Central memory CD4-positive, alpha-beta T cell (primary cell): ENCODE measurements at regions not wholly inside any gene's neighbourhood (a gene's known extent, or its start where the extent isn't known, plus 50 kb on each side); places are given as distances from the start of the nearest gene placed in this dataset.
A peak's percentile ranks its signal among the peaks of the same experiment; 100 is the strongest.

Experiments
- DNase-seq: peaks from one replicate; pipeline ENCODE4 v3.0.0; 2022

DNA sequence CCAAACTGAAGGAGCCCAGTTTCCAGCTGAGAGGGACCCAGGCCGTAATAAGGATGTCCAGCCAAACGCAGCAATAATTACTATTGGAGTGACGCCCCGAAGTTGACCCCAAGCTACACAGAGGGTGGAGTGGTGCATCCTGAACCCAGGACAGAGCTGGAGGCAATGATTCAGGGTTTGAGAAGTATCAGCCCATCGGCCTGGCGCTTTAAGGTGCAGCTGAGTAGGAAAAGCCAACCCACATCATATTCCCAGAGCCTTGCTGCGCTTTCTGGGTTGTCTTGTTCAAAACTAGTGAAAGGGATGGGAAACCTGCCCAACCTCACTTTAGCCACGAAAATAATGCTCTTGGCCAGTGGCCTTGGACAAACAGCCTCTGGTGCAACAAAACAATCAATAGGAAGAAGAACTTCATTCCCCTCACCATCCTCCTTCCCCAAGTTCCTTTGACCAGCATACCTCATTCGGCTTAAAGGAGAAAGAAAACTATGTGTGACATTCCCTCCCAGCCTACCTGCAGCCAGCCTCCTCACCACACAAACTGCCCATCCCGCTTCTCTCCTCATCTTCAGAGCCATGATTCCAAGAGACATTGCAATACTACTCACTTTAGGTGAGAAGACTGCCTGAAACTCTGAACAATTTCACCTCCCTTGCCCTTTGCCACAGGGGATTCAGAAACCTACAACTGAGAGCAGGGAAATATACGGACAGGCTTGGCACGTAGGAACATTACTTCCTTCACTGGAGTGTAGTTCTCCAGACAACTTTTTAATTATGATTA, 217.2 kb upstream of the MKLN1 start:
- no peak for DNase-seq

DNA sequence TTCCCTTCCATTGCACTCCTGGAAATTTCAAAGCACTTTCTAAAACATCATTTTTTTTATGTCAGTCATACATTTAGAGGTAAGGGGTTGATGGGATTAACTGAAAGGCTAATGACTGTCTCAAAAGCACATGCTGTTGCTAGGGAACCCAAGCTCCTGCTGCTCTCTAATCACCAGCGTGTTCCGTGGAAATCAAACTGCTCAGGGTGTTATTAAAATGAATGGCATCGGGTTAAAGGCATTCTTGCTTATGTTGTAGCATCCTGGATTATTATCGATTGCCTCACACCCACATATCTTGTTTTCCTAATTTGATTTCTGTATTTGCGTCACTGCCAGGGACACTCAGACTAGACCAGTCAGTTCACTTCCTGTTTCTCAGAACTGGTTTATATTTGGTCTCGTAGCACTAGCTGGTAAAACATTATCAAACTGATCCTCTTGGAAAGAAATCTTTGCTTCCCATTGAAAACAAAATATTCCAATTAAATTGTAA, 216.5 kb upstream of the MKLN1 start:
- peak; percentile 63 for DNase-seq

DNA sequence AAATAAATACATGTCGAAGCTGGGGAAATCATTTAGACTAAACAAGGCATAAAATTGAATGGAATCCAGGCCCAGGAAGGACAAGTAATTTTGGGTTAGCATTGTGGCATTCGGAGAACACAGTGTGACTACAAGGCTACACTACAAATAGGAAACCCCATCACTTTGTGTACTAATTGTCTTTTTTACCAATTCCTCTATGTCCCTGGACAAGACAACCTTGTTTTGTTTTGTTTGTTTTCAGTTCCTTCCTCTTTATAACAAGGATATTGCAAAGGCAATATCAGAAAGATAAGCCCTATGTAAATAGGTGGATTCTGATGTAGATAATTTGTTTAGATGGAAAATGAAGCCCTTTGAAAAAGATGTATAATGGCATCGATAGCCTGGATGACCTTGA, 215.9 kb upstream of the MKLN1 start:
- no peak for DNase-seq

DNA sequence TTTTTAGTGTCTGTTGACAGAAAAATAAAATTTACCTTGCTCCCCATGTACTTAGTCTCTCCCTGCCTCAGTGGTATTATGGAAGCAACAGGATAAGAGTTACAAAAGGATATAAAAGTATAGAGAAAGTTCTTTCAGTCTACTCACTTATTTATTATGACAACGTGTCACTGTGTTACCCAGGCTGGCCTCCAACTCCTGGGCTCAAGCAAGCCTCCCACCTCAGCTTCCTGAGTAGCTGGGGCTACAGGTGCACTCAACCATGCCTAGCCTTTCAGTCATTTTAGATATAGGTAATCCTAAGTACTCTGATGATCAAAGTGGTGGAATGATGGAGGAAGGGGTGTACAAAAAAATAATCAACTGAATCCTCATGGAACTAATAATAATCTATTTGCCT, 215.2 kb upstream of the MKLN1 start:
- DNase-seq: no peak

DNA sequence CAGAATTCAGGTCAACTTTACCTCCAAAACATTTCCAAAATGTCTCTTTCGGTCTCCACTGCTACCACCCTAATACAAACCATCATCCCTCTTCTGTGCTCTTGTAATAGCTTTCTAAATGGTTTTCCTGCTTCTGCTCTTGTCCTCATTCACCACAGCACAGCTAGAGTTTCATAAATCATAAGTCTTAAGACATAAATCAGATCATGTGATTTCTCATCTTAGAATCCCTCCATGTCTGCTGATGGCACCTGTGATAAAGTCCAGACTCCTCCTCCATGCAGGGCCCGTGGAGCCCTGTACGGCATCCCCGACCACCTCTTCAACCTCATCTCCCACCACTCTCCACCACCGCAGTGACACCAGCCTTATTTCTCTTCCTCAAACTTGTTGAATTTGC, 212.3 kb upstream of the MKLN1 start:
- DNase-seq: no peak

DNA sequence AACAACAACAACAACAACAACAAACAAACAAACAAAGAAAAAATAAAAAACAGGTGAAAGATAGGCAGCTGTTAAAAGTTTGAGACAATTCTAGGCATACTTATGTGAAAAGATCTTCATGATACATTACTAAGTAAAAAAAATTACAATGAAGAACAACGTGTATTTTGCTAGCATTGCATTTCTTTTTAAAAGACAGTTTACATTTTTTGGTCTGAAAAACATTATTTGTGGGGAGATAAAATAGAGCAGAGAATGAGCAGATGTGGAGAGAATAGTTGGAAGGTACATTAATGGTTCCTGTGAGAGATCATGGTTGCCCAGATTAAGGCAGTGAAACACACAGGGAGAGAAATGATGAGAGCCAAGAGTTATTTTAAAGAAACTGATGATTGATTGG, 210.2 kb upstream of the MKLN1 start:
- DNase-seq: no peak

- no peak for DNase-seq
Measured at GRCh38 chr7:131119381-131119780, 208.3 kb upstream of the MKLN1 start.

- DNase-seq: no peak
Measured at GRCh38 chr7:131122394-131122793, 205.3 kb upstream of the MKLN1 start.

DNA sequence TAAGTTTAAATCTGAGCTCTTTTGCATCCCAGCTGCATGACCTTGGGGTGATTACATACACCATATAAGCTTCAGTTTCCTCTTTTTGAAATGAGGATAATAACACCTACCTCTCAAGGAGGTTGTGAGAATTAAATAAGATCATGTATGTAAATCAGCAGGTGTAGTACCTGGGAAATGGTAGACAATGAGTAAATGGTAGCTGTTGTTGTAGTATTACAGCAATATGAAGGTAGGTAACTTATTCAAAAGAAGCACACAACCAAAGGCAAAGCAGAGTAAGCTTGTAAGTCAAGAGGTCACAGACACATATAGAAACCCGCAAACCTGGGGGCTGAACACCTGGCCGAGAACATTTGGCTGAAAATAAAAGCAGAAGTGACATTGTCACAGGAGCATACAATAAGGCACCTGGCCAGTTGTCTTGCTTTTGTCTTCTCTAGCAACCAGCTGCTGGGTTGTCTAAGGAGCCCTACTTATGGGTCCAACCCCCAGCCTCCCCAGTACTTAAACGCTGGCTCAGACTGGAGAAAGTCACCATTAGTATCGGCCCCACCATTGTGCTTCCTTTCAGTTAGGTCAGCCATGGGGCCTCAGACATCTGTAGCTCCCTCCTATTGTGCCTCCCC, 203.6 kb upstream of the MKLN1 start:
- no peak for DNase-seq

GRCh38 chr7:131124867-131125266, 202.8 kb upstream of the MKLN1 start:
- no peak for DNase-seq

- DNase-seq: no peak
Measured at GRCh38 chr7:131130324-131130723, 197.4 kb upstream of the MKLN1 start.

- DNase-seq: no peak
Measured at GRCh38 chr7:131131012-131131745, 196.5 kb upstream of the MKLN1 start.

GRCh38 chr7:131131746-131132431, 195.8 kb upstream of the MKLN1 start:
- no peak for DNase-seq

DNA sequence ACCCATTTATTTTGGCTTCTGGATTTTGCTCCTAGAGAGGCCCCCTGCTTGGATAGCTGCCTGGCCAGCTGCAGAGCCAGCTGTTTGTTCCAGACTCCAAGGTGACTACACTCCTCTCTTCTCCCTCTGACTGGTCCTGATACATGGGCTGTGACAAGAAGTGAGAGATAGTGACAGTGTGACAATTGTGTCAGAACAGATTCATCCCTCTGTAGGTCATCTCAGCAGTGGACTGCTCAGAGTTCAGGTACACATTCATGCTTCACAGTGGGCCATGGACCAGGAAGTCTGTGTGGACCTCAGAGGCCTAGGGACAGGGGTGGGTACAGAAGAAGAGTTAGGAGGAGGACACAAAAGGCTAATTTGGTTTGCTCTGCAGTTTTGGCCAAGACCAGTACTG, 188.2 kb upstream of the MKLN1 start:
- no peak for DNase-seq

DNA sequence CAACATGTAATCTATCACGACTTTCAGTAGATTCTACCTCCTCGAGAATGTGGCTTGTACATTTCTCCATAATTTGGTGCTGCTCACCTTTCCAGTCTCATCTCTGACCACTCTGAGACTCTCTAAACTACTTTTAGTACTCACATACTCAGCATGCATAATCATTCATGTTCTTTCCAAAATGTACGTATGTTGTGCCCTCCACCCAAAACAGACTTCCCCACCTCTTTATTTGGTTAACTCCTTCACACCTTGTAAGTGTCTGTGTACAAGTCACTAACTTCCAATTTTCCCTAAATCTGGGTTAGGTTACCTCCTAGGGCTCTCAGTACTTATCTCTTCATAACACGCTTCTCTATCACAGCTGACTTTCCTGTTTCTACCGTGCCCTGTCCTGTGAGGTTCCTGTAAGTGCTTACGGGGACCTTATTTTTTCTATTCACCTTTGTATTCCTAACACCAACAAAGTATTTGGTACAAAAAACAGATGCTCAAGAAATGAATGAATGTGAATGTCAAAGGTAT, 186.2 kb upstream of the MKLN1 start:
- no peak for DNase-seq

- DNase-seq: no peak
Measured at GRCh38 chr7:131143869-131144268, 183.8 kb upstream of the MKLN1 start.

DNA sequence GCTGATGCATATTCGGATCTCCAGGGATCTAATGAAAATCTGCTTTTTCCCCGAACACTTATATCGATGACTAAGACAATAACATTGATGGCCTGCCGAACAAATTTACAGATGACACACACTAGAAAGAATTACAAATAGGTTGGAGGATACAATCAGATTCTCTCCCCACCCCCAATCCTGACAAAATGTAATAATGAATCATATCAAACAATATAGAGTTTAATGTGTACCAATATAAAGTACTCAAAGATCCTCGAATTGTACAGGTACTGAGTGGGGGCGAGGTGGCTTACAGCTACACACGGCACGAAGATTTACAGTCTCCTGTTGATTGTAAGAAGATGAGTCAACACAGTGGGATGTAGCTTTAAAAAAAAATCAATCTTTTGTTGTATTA, 182.7 kb upstream of the MKLN1 start:
- no peak for DNase-seq

DNA sequence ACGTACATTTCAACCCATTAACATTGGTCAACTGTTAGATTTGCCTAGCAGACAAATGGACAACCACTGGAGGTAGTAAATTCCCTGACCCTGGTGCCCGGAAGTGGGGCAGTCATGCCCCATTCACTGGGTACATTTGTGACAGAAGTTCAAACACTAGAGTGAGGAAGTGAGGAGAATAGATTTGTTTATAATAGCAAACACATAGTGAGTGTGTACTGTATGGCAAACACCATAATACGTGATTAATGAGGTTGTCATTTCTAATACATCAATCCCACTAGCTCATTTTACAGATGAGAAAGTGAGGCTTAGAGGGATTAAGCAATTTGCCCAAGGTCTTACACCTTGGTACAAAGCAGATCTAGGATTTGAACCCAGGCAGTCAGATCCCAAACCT, 181.9 kb upstream of the MKLN1 start:
- DNase-seq: no peak

GRCh38 chr7:131147604-131148003, 180.1 kb upstream of the MKLN1 start:
- DNase-seq: no peak

GRCh38 chr7:131148258-131148657, 179.4 kb upstream of the MKLN1 start:
- DNase-seq: no peak

DNA sequence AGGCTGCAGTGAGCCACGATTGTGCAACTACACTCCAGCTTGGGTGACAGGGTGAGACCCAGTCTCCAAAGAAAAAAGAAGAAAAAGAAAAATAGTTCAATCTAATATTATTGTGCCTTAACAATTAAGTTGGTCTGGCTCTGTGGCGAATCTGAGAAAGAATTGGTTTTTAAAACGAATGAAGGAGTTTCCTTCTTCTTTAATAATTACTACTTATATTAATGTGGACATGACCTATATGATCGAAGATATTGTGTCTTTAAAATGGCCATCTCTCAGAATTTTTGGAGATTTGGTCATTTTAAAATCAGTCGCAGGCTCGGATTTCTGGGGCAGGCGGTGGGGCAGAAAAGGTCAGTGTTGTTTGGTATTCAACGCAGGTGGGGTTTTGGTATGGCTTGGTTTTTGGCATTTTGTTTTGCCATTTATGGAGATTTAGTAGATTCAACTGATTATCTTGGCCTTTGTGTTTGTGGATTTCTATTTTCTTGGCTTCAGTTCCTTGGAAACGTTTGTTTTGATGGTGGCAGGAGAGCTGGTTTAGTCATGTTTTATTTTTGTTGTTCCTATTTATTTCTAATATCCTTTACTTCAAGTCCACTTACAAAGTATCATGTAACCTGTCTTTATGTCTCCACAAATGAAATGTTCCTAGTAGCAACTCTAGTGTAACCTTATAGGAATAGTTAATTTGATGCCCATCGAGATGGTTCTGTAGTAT, 178.8 kb upstream of the MKLN1 start:
- no peak for DNase-seq

- no peak for DNase-seq
Measured at GRCh38 chr7:131149429-131149773, 178.3 kb upstream of the MKLN1 start.
